HCT116 (cell line): ENCODE measurements at regions not wholly inside any gene's neighbourhood (a gene's known extent, or its start where the extent isn't known, plus 50 kb on each side); places are given as distances from the start of the nearest gene placed in this dataset.

ENCODE experiments used
- ATAC-seq: fragments of 200-7000 bp; cut with Tn5 transposase; 2 replicates; pipeline ENCODE4 v1.9.1; 2020; ENCODE audit warnings: mild to moderate bottlenecking, moderate library complexity
- BruUV-seq: library from RNA; stranded (reverse); fragments of 400-500 nt; replicated peaks from 2 replicates; lab custom pipeline; 2021; lab: Mats Ljungman, UMichigan
- CTCF ChIA-PET: fragments of 300-600 bp; sonication (Branson Sonifier 250); formaldehyde crosslinking; loops from one replicate; lab custom pipeline; 2021; ENCODE audit warnings: antibody characterized with exemption; lab: Charles Lee
- POLR2A ChIA-PET: fragments of 300-600, 350-600 bp; sonication (Branson Sonifier 250); formaldehyde crosslinking; loops from one replicate; lab custom pipeline; 2021; ENCODE audit warnings: antibody characterized with exemption; lab: Charles Lee
- RAD21 ChIA-PET, 2 experiments: fragments of 300-600 bp; sonication (Branson Sonifier 250); formaldehyde crosslinking; loops; one replicate each; lab custom pipeline; 2023; ENCODE audit warnings: low total read pairs in 2 of 2; ENCODE audit not compliant: uncharacterized antibody in 2 of 2, unreplicated experiment in 2 of 2, low non-redundant PET in 1 of 2; lab: Charles Lee
- DNase-seq: peaks from one replicate; pipeline ENCODE4 v3.0.0-alpha.2; 2010; ENCODE audit warnings: low read depth, low spot score
- H2AFZ ChIP-seq: fragments of 200-600 bp; shearing (Covaris generic), sonication (generic); 2 replicates; pipeline ENCODE4 v1.6.1; 2017; ENCODE audit warnings: low read depth, mixed run types, mixed read lengths, antibody characterized with exemption, low read length; ENCODE audit not compliant: poor library complexity, severe bottlenecking
- H3K27ac ChIP-seq: 2 replicates; pipeline ENCODE4 v1.5.1; 2012; ENCODE audit warnings: low read depth, low read length
- H3K27me3 ChIP-seq: fragments of 200-600 bp; sonication (generic); 2 replicates; pipeline ENCODE4 v1.6.1; 2016; ENCODE audit warnings: mixed run types, low read length, mixed read lengths; ENCODE audit not compliant: insufficient read depth
- H3K36me3 ChIP-seq, 2 experiments: fragments of 200-500 bp in 1 of 2; fragments of 200-600 bp in 1 of 2; sonication (Bioruptor generic) in 1 of 2; sonication (generic) in 1 of 2; 2 replicates each; pipeline versions ENCODE4 v1.5.1 to v1.6.1; 2014 to 2016; ENCODE audit warnings: low read length in 2 of 2, inconsistent platforms in 1 of 2, mixed read lengths in 1 of 2, mixed run types in 1 of 2; ENCODE audit not compliant: insufficient read depth in 2 of 2, control insufficient read depth in 1 of 2
- H3K4me1 ChIP-seq, 2 experiments: fragments of 200-600 bp in 1 of 2; sonication (generic) in 1 of 2; 2 replicates each; pipeline versions ENCODE4 v1.5.1 to v1.6.1; 2012 to 2017; ENCODE audit warnings: low read length in 2 of 2, inconsistent platforms in 1 of 2, mild to moderate bottlenecking in 1 of 2, mixed read lengths in 1 of 2, mixed run types in 1 of 2, moderate library complexity in 1 of 2; ENCODE audit not compliant: insufficient read depth in 2 of 2, control insufficient read depth in 1 of 2
- H3K4me2 ChIP-seq: fragments of 200-600 bp; sonication (generic); 2 replicates; pipeline ENCODE4 v1.6.1; 2017; ENCODE audit warnings: mixed run types, low read length, mixed read lengths
- H3K4me3 ChIP-seq, 2 experiments: fragments of 200-600 bp in 1 of 2; sonication (generic) in 1 of 2; replicated peaks in 1 of 2; 2 replicates each; pipeline ENCODE4 v1.5.1; 2011 to 2016; ENCODE audit warnings: low read length in 2 of 2, control low read depth in 1 of 2, low read depth in 1 of 2, mild to moderate bottlenecking in 1 of 2, mixed read lengths in 1 of 2, mixed run types in 1 of 2
- H3K79me2 ChIP-seq: fragments of 200-600 bp; sonication (generic); 2 replicates; pipeline ENCODE4 v1.6.1; 2017; ENCODE audit warnings: mild to moderate bottlenecking, mixed run types, low read length, moderate library complexity, mixed read lengths; ENCODE audit not compliant: insufficient read depth
- H3K9ac ChIP-seq: fragments of 200-600 bp; sonication (generic); 2 replicates; pipeline ENCODE4 v1.6.1; 2016; ENCODE audit warnings: low read length, mixed read lengths
- H3K9me2 ChIP-seq: fragments of 200-600 bp; sonication (generic), shearing (Covaris generic); 2 replicates; pipeline ENCODE4 v1.6.1; 2017; ENCODE audit warnings: mixed run types, mild to moderate bottlenecking, moderate library complexity; ENCODE audit not compliant: insufficient read depth
- H3K9me3 ChIP-seq, 2 experiments: fragments of 200-500 bp in 1 of 2; fragments of 200-600 bp in 1 of 2; sonication (Bioruptor generic) in 1 of 2; sonication (generic) in 1 of 2; 2 replicates each; pipeline ENCODE4 v1.6.1; 2014 to 2017; ENCODE audit warnings: low read length in 2 of 2, mixed read lengths in 2 of 2, inconsistent platforms in 1 of 2, low read depth in 1 of 2, mild to moderate bottlenecking in 1 of 2, mixed run types in 1 of 2, moderate library complexity in 1 of 2; ENCODE audit not compliant: control insufficient read depth in 1 of 2, insufficient read depth in 1 of 2
- H4K20me1 ChIP-seq: fragments of 200-600 bp; sonication (generic), shearing (Covaris generic); 2 replicates; pipeline ENCODE4 v1.6.1; 2017; ENCODE audit warnings: mixed run types, mild to moderate bottlenecking, moderate library complexity; ENCODE audit not compliant: insufficient read depth
- CBX3 ChIP-seq: IDR thresholded peaks from 2 replicates; pipeline ENCODE4 v1.6.1; 2012; ENCODE audit warnings: low read depth
- CEBPB ChIP-seq: IDR thresholded peaks from 2 replicates; pipeline ENCODE4 v1.6.1; 2012; ENCODE audit warnings: low read depth
- EGR1 ChIP-seq: IDR thresholded peaks from 2 replicates; pipeline ENCODE4 v1.6.1; 2012; ENCODE audit warnings: low read depth
- ELF1 ChIP-seq: IDR thresholded peaks from 2 replicates; pipeline ENCODE4 v1.6.1; 2012; ENCODE audit warnings: low read depth, borderline replicate concordance
- FOSL1 ChIP-seq: IDR thresholded peaks from 2 replicates; pipeline ENCODE4 v1.6.1; 2012; ENCODE audit warnings: low read depth
- JUND ChIP-seq: IDR thresholded peaks from 2 replicates; pipeline ENCODE4 v1.6.1; 2012
- POLR2AphosphoS5 ChIP-seq: IDR thresholded peaks from 2 replicates; pipeline ENCODE4 v1.6.1; 2011; ENCODE audit warnings: mild to moderate bottlenecking, low read depth, low read length, moderate library complexity
- RAD21 ChIP-seq: IDR thresholded peaks from 2 replicates; pipeline ENCODE4 v1.6.1; 2012; ENCODE audit warnings: low read depth, mild to moderate bottlenecking
- SIN3A ChIP-seq: IDR thresholded peaks from 2 replicates; pipeline ENCODE4 v1.6.1; 2012; ENCODE audit warnings: low read depth
- SRF ChIP-seq: IDR thresholded peaks from 2 replicates; pipeline ENCODE4 v1.6.1; 2012; ENCODE audit warnings: low read depth
- TCF7L2 ChIP-seq: IDR thresholded peaks from 2 replicates; pipeline ENCODE4 v1.7.0; 2011; ENCODE audit warnings: borderline replicate concordance, inconsistent platforms; ENCODE audit not compliant: insufficient read depth, insufficient read length; ENCODE audit errors: extremely low read depth
- YY1 ChIP-seq: IDR thresholded peaks from 2 replicates; pipeline ENCODE4 v1.6.1; 2011; ENCODE audit warnings: low read length, low read depth, moderate library complexity, mild to moderate bottlenecking; ENCODE audit not compliant: insufficient replicate concordance; ENCODE audit errors: extremely low read depth
- intact Hi-C: fragments of 100-400 bp; cut with micrococcal nuclease; formaldehyde crosslinking; loops from 2 replicates; pipeline ENCODE4 v1.10.0; 2022
- TF ChIP-seq, protein P1 (sequence below), 3 experiments: fragments of 200-600 bp in 1 of 3; sonication (generic) in 1 of 3; IDR thresholded peaks in 2 of 3; conservative IDR thresholded peaks in 1 of 3; 2 replicates each; pipeline ENCODE4 v1.5.1; 2012 to 2017; ENCODE audit warnings: low read depth in 2 of 3, low read length in 2 of 3, antibody characterized with exemption in 1 of 3, borderline replicate concordance in 1 of 3, control low read depth in 1 of 3, mild to moderate bottlenecking in 1 of 3, mixed read lengths in 1 of 3, mixed run types in 1 of 3, moderate library complexity in 1 of 3; ENCODE audit not compliant: insufficient read depth in 1 of 3
- TF ChIP-seq, protein P2 (sequence below): IDR thresholded peaks from 2 replicates; pipeline ENCODE4 v1.6.1; 2012

DNA sequence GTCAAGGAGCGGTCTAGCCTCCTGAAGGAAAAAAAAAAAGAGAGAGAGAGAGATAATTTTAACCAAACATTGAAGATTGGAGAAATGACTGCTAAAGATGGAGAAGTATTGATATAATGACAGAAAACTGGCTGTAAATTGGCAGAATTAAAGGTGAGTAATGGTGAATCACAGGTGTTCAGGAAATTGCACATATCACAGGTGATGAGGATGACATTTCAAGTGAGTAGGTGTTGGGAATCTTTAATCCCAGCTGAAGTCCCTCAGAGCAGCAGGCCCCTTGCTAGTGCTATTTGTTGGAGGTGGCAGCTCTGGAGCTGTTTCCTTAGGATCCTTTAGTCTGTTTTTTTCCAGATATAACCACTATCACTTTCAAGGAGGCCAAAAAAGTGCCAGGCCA lies 678.4 kb upstream of the VRK2 start (continued):
- TF ChIP-seq YY1 (no peak), SIN3A (no peak)

DNA sequence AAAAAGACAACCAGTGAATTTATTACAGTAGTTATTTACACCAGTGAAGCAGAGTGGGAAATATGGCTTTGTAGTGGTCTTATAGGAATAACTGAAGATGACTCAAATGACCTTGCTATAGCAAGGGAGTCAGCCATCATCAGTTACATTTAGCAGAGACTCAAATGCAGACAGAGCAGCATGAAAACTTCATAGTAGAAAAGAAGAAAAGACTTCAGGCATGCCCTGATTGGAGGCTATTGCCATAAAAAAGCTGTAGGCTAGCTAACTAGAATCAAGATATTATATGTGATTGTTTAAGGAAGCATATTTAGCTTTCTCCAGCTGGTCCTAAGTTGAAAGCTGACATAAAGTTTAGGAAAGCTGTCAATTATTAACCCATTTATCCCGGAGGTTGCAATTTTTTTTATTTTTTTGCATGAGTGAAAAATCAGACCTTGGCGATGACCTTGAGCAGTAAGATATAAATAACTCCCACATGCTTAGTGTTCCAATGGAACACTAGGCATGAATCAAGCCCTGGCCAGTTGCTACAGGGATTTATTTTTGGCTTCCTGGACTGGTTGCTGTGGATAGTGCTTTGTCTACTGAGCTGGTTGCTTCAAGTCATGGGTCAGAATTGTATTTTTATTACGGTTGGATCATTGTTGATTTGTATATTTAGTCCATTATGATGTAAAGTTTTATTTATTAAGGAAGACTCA lies 675.6 kb upstream of the VRK2 start:
- ChIA-PET CTCF (no interaction called here), POLR2A (no interaction called here), RAD21 (no interaction called here)
- intact Hi-C loops = loop anchor here (5.0 kb wide), 1 partner anchor 1184 kb away; no protein-coding TSS in a partner anchor
- TF ChIP-seq CBX3 (no peak), SRF (no peak), YY1 (no peak), POLR2AphosphoS5 (no peak), JUND (no peak), ELF1 (no peak), CEBPB (no peak), EGR1 (no peak), TCF7L2 (no peak), FOSL1 (no peak), RAD21 (no peak)
- TF ChIP-seq, protein P1, sequence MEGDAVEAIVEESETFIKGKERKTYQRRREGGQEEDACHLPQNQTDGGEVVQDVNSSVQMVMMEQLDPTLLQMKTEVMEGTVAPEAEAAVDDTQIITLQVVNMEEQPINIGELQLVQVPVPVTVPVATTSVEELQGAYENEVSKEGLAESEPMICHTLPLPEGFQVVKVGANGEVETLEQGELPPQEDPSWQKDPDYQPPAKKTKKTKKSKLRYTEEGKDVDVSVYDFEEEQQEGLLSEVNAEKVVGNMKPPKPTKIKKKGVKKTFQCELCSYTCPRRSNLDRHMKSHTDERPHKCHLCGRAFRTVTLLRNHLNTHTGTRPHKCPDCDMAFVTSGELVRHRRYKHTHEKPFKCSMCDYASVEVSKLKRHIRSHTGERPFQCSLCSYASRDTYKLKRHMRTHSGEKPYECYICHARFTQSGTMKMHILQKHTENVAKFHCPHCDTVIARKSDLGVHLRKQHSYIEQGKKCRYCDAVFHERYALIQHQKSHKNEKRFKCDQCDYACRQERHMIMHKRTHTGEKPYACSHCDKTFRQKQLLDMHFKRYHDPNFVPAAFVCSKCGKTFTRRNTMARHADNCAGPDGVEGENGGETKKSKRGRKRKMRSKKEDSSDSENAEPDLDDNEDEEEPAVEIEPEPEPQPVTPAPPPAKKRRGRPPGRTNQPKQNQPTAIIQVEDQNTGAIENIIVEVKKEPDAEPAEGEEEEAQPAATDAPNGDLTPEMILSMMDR (IDR thresholded peaks at IDR 0.05 in 2 of 3, conservative IDR thresholded peaks at IDR 0.05 in 1 of 3; ENCODE audit: borderline replicate concordance in 1 of 3, insufficient read depth in 1 of 3, low read depth in 2 of 3, low read length in 2 of 3) = no peak
- TF ChIP-seq, protein P2, sequence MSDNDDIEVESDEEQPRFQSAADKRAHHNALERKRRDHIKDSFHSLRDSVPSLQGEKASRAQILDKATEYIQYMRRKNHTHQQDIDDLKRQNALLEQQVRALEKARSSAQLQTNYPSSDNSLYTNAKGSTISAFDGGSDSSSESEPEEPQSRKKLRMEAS = no peak
- Histone ChIP-seq H2AFZ (peak overlapping the region; percentile 89), H3K4me3 (no peak overlapping the region), H3K9ac (no peak overlapping the region), H3K4me2 (peak overlapping the region; percentile 22; the same call in 1 of the 2 replicates), H3K4me1 (peaks cover 25 to 66% of the 10 kb centered on the region in 2 experiments), H3K27me3 (no peaks in the 10 kb centered on the region), H3K79me2 (no peaks in the 10 kb centered on the region), H4K20me1 (no peaks in the 10 kb centered on the region), H3K9me2 (no peaks in the 10 kb centered on the region), H3K36me3 (no peaks in the 10 kb centered on the region), H3K27ac (no peak overlapping the region), H3K9me3 (no peaks in the 10 kb centered on the region)
- DNase-seq = no peak
- ATAC-seq = no peak
- no TSS peak for BruUV-seq
